Vagina (tissue), 2 donors: ENCODE measurements at regions not wholly inside any gene's neighbourhood (a gene's known extent, or its start where the extent isn't known, plus 50 kb on each side); places are given as distances from the start of the nearest gene placed in this dataset.

ENCODE experiments used
- CTCF ChIP-seq, 3 experiments: fragments of 450-650 bp in 2 of 3; fragments of 200-600 bp in 1 of 3; sonication (generic) in 1 of 3; IDR thresholded peaks; one replicate each; pipeline ENCODE4 v1.5.1; 2017 to 2019; ENCODE audit warnings: antibody characterized with exemption in 3 of 3, mild to moderate bottlenecking in 2 of 3, moderate library complexity in 2 of 3
- POLR2A ChIP-seq, 2 donors: fragments of 450-650 bp; IDR thresholded peaks; one replicate each; pipeline ENCODE4 v1.6.1; 2017; ENCODE audit warnings: antibody characterized with exemption in 2 of 2, mild to moderate bottlenecking in 2 of 2, moderate library complexity in 2 of 2

GRCh38 chr15:31459400-31459748 is 132.7 kb downstream of the KLF13 start:
- TF ChIP-seq CTCF (IDR thresholded peaks at IDR 0.05) (no peak), POLR2A (IDR thresholded peaks at IDR 0.05) (no peak)
